ENCODE measurements at regions not wholly inside any gene's neighbourhood (a gene's known extent, or its start where the extent isn't known, plus 50 kb on each side); places are given as distances from the start of the nearest gene placed in this dataset.
"Not testable (repeated sequence)": the region's sequence is repeated elsewhere in the genome, so short reads cannot be mapped to it uniquely, and the experiment has no call there.

GRCh38 chr10:9158675-9159074 lies 1104.2 kb downstream of the GATA3 start:
- H3K4me3 ChIP-seq (ENCODE audit: low read depth, low read length): no peak overlapping the region
- TF ChIP-seq CTCF (IDR thresholded peaks at IDR 0.05; ENCODE audit: borderline replicate concordance, insufficient read depth, low read depth, low read length): no peak

GRCh38 chr10:9160275-9160674 lies 1105.8 kb downstream of the GATA3 start:
- TF ChIP-seq CTCF (IDR thresholded peaks at IDR 0.05; ENCODE audit: borderline replicate concordance, insufficient read depth, low read depth, low read length): no peak
- H3K4me3 ChIP-seq (ENCODE audit: low read depth, low read length): no peak overlapping the region

GRCh38 chr10:9163699-9164098 lies 1109.2 kb downstream of the GATA3 start:
- no peak overlapping the region for H3K4me3 ChIP-seq (ENCODE audit: low read depth, low read length)
- TF ChIP-seq CTCF (IDR thresholded peaks at IDR 0.05; ENCODE audit: borderline replicate concordance, insufficient read depth, low read depth, low read length): no peak

GRCh38 chr10:9166770-9167169 lies 1112.3 kb downstream of the GATA3 start:
- H3K4me3 ChIP-seq (ENCODE audit: low read depth, low read length): no peak overlapping the region
- TF ChIP-seq CTCF (IDR thresholded peaks at IDR 0.05; ENCODE audit: borderline replicate concordance, insufficient read depth, low read depth, low read length): no peak

- no peak for TF ChIP-seq CTCF (IDR thresholded peaks at IDR 0.05; ENCODE audit: borderline replicate concordance, insufficient read depth, low read depth, low read length)
- H3K4me3 ChIP-seq (ENCODE audit: low read depth, low read length): no peak overlapping the region
Measured at GRCh38 chr10:9172276-9172675, 1117.8 kb downstream of the GATA3 start.

- TF ChIP-seq CTCF (IDR thresholded peaks at IDR 0.05; ENCODE audit: borderline replicate concordance, insufficient read depth, low read depth, low read length): no peak
- no peak overlapping the region for H3K4me3 ChIP-seq (ENCODE audit: low read depth, low read length)
Measured at GRCh38 chr10:9175200-9175599, 1120.7 kb downstream of the GATA3 start.

GRCh38 chr10:9183197-9183880 lies 1128.9 kb downstream of the GATA3 start:
- H3K4me3 ChIP-seq (ENCODE audit: low read depth, low read length): not testable (repeated sequence)

All from GM12875 (cell line).